Testis (tissue), 2 donors: ENCODE measurements at regions not wholly inside any gene's neighbourhood (a gene's known extent, or its start where the extent isn't known, plus 50 kb on each side); places are given as distances from the start of the nearest gene placed in this dataset.

Experiments used
- POLR2A ChIP-seq: fragments of 450-650 bp; IDR thresholded peaks from one replicate; pipeline ENCODE4 v1.6.1; 2017; ENCODE audit warnings: antibody characterized with exemption, mild to moderate bottlenecking, moderate library complexity
- TF ChIP-seq, protein P1 (sequence below), 3 experiments: fragments of 450-650 bp in 2 of 3; fragments of 200-600 bp in 1 of 3; sonication (generic) in 1 of 3; IDR thresholded peaks; one replicate each; pipeline ENCODE4 v1.5.1; 2016 to 2019; ENCODE audit warnings: antibody characterized with exemption in 3 of 3, mild to moderate bottlenecking in 2 of 3, moderate library complexity in 1 of 3

DNA sequence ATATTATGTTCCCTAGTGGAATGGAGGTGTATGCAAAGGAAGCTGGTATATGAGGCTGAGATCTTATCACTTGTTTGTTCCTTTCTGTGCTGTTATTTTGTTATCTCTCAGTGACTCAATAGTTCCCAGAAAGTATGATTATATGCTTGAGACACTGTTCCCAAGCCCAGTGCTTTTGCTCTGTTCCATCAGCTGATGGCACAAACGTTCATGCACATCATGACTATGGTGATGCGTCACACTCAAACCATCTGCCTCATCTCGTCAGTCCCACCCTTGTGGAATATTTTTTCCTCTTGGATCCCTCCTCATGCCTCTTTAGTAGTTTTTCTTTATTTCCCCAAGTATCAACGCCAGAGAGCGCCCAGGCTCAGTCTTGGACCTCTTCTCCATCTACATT is 786.9 kb downstream of the AACS start:
- TF ChIP-seq, protein P1, sequence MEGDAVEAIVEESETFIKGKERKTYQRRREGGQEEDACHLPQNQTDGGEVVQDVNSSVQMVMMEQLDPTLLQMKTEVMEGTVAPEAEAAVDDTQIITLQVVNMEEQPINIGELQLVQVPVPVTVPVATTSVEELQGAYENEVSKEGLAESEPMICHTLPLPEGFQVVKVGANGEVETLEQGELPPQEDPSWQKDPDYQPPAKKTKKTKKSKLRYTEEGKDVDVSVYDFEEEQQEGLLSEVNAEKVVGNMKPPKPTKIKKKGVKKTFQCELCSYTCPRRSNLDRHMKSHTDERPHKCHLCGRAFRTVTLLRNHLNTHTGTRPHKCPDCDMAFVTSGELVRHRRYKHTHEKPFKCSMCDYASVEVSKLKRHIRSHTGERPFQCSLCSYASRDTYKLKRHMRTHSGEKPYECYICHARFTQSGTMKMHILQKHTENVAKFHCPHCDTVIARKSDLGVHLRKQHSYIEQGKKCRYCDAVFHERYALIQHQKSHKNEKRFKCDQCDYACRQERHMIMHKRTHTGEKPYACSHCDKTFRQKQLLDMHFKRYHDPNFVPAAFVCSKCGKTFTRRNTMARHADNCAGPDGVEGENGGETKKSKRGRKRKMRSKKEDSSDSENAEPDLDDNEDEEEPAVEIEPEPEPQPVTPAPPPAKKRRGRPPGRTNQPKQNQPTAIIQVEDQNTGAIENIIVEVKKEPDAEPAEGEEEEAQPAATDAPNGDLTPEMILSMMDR (IDR thresholded peaks at IDR 0.05): no peak
- TF ChIP-seq POLR2A: no peak
